C4-2B (cell line): ENCODE measurements at regions not wholly inside any gene's neighbourhood (a gene's known extent, or its start where the extent isn't known, plus 50 kb on each side); places are given as distances from the start of the nearest gene placed in this dataset.

Experiments
- CTCF ChIP-seq: fragments of 450-650 bp; conservative IDR thresholded peaks from 2 replicates; pipeline ENCODE4 v1.5.1; 2017; ENCODE audit warnings: mild to moderate bottlenecking
- ZFX ChIP-seq: fragments of 450-650 bp; IDR thresholded peaks from 2 replicates; pipeline ENCODE4 v1.6.1; 2017

GRCh38 chr16:11492808-11493530, 93.8 kb downstream of the LITAF start:
- TF ChIP-seq CTCF, result no peak
- TF ChIP-seq ZFX, result no peak
